HG02642 (cell line): ENCODE measurements at regions not wholly inside any gene's neighbourhood (a gene's known extent, or its start where the extent isn't known, plus 50 kb on each side); places are given as distances from the start of the nearest gene placed in this dataset.
A peak's percentile ranks its signal among the peaks of the same experiment; 100 is the strongest.

Experiments
- ATAC-seq: cut with Tn5 transposase; IDR thresholded peaks from one replicate; pipeline ENCODE4 v1.9.1; 2021; ENCODE audit warnings: mild to moderate bottlenecking; ENCODE audit not compliant: unreplicated experiment, poor library complexity

DNA sequence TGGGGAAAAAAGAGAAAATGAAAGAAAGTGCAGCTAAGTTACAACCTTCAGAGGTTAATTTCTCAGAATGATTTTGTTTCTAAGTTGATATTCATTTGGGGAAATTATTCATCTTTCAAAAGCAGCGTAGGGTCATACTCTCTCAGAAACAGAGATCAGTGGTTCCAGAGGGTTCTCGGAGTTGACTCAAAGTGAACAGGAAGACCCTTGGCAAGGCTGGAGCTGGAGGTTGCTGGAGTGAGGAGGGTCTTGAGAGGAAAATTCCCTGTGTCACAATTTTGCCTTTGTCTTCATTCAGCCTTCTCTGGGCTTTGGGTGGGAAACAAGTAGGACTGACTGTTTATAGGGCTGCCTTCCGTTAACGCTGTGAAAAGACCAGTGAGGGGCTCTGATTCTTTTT, 168.2 kb downstream of the ICOS start:
- no peak for ATAC-seq

DNA sequence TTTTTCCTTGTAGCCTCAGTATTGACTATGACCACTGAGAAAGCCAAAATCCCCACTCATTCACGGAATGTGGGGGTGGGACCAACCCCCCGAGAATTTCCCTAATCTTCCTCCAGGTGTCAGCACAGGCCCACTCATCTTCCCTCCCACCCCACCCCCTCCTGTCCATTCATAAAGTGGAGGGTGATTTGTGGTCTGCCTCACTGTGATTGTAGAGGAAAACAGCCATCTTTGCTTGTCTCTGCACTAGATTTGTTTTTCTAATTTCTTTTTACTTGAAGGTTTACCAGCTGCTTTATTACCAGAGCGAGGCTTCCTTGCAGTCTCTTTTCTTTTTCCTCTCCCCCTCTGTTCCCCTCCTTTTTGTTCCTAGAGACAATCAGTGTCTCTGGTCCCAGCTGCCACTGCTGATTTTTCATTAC, 171.8 kb downstream of the ICOS start:
- peak; percentile 53 for ATAC-seq

- ATAC-seq: no peak
Observed at GRCh38 chr2:204108781-204109295, 172.3 kb downstream of the ICOS start.

DNA sequence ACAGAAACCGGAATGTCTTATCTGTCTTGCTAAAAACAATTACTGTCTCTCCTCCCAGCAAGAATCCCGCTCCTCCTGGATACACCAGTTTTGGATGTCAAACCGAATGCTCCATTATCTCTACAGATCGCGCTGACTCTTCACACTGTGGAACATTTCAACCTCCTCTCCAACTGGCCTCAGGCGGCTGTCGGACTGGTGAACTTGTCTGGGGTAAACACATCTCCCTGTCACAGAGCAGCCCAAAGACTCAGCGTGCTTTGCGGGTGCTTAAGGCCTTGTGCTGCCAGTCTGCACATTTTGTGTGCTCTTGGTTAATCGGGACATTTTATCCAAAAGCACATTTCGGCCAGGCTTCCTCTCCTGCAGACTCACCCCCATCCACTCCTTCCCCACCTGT, 173.1 kb downstream of the ICOS start:
- no peak for ATAC-seq

GRCh38 chr2:204110338-204110741, 173.8 kb downstream of the ICOS start:
- ATAC-seq: peak; percentile 87

DNA sequence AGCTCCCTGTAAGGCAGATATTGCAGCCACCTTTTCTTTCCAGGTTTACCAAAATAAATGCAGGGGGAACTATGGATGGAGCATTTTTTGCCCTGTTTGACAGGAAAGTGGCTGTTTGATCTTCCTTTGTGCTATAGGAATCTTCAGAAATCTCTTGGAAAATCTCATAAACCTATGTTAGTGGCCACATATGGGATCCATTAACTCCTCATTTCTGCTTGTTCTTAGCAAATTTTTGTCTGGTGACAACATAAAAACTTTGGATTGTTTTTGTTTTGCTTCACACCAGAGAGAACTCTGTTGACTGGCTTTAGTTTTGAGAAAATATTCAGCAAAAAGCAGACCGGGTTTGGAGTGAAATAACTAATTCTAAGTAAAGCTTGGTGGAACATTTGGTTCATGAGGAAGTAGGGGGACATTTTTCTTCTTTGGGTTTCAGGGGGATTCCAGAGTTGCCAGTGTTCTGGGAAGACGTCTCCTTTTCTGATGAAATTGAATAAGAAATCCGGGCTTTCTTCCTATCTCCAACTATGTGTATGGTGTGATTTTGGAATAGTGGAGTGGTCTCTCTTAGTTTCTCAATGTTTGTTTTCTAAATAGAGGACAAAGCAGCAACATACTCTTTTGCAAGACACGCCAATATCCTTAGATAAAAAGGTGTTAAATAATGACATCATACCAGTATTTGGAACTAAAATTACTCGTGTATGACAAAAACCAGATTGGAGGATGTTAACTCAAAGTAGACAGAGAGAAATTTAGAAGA, 174.4 kb downstream of the ICOS start:
- ATAC-seq: no peak

GRCh38 chr2:204112084-204112770, 175.7 kb downstream of the ICOS start:
- ATAC-seq: no peak

GRCh38 chr2:204114295-204115136, 178.0 kb downstream of the ICOS start:
- ATAC-seq: no peak

DNA sequence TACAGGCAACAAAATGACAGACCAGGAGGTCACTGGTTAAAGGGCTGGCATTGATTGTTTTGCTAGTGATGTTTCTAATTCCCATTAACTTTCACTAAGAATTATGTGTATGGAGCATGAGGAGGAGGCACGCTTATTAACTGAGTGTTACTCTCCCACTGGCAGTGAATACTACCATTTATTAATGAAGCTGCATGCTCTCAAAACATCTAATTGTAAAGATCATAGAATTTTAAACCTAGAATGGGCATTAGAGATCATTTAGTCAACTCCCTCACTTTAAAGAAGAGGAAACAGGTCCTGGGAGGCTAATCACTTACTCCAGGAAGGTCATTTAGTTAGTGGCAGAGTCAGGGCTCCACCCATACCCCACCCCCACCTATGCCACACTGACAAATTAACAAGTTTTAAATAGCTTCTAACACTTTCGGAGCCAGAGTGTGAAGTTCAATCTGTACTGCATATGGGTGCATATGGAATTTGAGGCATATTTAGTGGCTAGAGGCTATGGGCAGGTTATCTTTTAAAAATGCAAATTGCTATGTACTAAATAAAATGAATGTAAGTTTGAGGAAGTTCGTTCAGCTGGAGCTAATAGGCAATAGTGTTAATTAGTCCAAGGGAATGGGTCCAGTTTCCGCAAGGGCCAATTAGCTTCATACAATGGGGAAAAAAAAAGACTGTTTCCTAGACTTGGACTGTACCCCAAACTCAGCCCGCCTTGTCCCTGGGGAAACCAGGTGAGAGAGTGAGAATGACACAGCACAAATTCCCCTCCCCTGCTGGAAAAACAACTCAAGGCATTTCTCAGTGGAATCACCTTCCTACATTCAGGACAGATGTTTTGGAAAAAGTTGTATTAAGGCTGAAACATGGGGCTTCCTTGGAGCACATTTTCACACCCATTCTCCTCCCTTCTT, 178.8 kb downstream of the ICOS start:
- no peak for ATAC-seq

GRCh38 chr2:204116159-204116792, 179.7 kb downstream of the ICOS start:
- no peak for ATAC-seq

- ATAC-seq: no peak
Observed at GRCh38 chr2:204122425-204122824, 185.9 kb downstream of the ICOS start.

GRCh38 chr2:204124140-204124750, 187.7 kb downstream of the ICOS start:
- no peak for ATAC-seq

DNA sequence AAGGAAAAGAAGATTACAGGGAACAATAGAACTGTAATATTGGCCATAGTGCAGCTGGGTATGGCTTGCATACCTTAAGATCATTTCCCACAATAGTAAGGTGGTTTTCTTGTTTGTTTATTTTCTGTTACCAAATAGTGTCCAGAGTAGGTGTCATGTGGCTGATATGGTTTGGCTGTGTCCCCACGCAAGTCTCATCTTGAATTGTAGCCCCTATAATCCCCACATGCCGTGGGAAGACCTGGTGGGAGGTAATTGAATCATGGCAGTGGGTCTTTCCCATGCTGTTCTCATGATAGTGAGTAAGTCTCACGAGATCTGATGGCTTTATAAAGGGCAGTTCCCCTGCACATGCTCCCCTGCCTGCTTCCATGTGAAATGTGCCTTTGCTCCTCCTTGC, 190.1 kb downstream of the ICOS start:
- no peak for ATAC-seq

DNA sequence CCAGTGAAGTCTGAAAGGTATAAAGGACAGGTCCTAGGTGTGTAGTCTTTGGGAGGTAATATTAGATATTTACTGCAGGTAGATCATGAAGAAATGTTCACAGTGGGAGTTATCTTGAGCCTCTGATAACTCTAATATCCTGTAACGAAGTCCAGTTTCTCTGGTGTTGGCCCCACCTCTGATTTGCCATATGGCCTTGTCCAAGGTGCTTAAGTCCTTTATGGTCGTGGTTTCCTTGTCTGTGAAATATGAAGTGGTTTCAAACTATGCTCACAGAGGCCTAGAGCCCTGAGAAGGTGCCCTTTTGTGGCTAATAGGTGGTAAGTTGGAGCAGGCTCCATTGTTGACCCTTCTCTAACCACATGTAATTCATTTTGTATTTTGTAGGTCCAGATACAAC, 190.7 kb downstream of the ICOS start:
- ATAC-seq: no peak

GRCh38 chr2:204129591-204130294, 193.2 kb downstream of the ICOS start:
- ATAC-seq: no peak

GRCh38 chr2:204131621-204132020, 195.1 kb downstream of the ICOS start:
- ATAC-seq: no peak

GRCh38 chr2:204133476-204133875, 196.9 kb downstream of the ICOS start:
- ATAC-seq: no peak

DNA sequence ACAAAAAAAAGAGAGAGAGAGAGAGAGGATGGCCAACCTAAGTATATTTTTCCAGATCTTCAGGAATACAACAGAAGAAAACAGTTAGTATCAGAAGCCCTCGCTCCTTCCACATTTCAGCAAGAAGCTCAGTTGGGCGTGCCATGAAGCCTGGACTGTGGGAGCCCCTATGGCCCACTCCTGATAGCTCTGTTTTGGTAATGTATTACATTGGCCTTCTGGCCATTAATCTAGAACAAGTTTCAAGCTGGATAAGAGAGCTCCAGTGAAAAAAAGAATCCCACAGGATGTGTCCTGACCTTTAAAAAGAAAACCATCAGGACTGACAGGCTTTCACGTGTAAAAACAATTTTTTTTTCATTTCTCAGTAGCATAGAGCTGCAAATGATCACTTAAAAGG, 197.9 kb downstream of the ICOS start:
- ATAC-seq: no peak
